GM12892 (cell line): ENCODE measurements at regions not wholly inside any gene's neighbourhood (a gene's known extent, or its start where the extent isn't known, plus 50 kb on each side); places are given as distances from the start of the nearest gene placed in this dataset.

Experiments
- POLR2A ChIP-seq: IDR thresholded peaks from 2 replicates; pipeline ENCODE4 v1.6.1; 2011; ENCODE audit warnings: low read depth, low read length, control low read depth
- POLR2AphosphoS5 ChIP-seq: IDR thresholded peaks from 2 replicates; pipeline ENCODE4 v1.6.1; 2011; ENCODE audit warnings: low read depth, low read length, control low read depth
- TAF1 ChIP-seq: IDR thresholded peaks from 2 replicates; pipeline ENCODE4 v1.6.1; 2011; ENCODE audit warnings: low read depth, mild to moderate bottlenecking, control low read depth, low read length, borderline replicate concordance

DNA sequence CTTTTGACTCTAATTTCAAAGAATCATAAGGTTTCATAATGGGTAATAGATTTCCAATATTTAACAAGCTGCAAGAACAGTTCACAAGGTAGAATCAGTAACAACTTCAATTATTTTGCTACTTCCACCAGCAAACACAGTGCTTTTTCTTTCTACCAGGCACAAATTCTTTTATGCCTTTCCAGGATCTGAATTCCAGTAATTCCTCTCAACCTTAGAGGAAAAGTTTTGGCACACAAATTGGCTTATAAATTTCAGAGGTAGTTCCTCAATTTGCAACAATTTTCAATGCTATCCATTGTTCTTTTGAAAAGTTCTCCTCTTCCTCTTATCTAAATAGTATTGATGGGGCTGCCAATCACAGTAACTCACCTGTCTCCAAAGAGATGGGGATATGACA, 665.4 kb upstream of the PHF14 start:
- TF ChIP-seq TAF1 (no peak), POLR2AphosphoS5 (no peak), POLR2A (no peak)
